ENCODE measurements at regions not wholly inside any gene's neighbourhood (a gene's known extent, or its start where the extent isn't known, plus 50 kb on each side); places are given as distances from the start of the nearest gene placed in this dataset.
"Not testable (repeated sequence)": the region's sequence is repeated elsewhere in the genome, so short reads cannot be mapped to it uniquely, and the experiment has no call there.

- POLR2A ChIA-PET; intact Hi-C loops (cut with micrococcal nuclease); H3K27me3 Mint-ChIP-seq; H3K4me3 Mint-ChIP-seq; H3K36me3 Mint-ChIP-seq (ENCODE audit: low read depth); CTCF ChIA-PET; H3K4me1 Mint-ChIP-seq; ATAC-seq (ENCODE audit: low read depth); DNase-seq; H3K9me3 Mint-ChIP-seq; H3K27ac Mint-ChIP-seq: not testable (repeated sequence)
Measured at GRCh38 chr15:20221063-20221462, 320.5 kb downstream of the GOLGA6L6 start.

GRCh38 chr15:20219171-20219570, 322.4 kb downstream of the GOLGA6L6 start:
- ATAC-seq (ENCODE audit: low read depth); DNase-seq; CTCF ChIA-PET; POLR2A ChIA-PET; H3K27ac Mint-ChIP-seq; H3K27me3 Mint-ChIP-seq; H3K36me3 Mint-ChIP-seq (ENCODE audit: low read depth); H3K4me1 Mint-ChIP-seq; H3K4me3 Mint-ChIP-seq; H3K9me3 Mint-ChIP-seq; intact Hi-C loops (cut with micrococcal nuclease): not testable (repeated sequence)

- H3K36me3 Mint-ChIP-seq (ENCODE audit: low read depth); H3K9me3 Mint-ChIP-seq; intact Hi-C loops (cut with micrococcal nuclease); H3K4me1 Mint-ChIP-seq; CTCF ChIA-PET; H3K4me3 Mint-ChIP-seq; H3K27ac Mint-ChIP-seq; H3K27me3 Mint-ChIP-seq; ATAC-seq (ENCODE audit: low read depth); DNase-seq; POLR2A ChIA-PET: not testable (repeated sequence)
Measured at GRCh38 chr15:20215700-20216099, 325.9 kb downstream of the GOLGA6L6 start.

GRCh38 chr15:20214101-20214500, 327.5 kb downstream of the GOLGA6L6 start:
- POLR2A ChIA-PET; H3K36me3 Mint-ChIP-seq (ENCODE audit: low read depth); DNase-seq; H3K4me1 Mint-ChIP-seq; intact Hi-C loops (cut with micrococcal nuclease); H3K9me3 Mint-ChIP-seq; H3K4me3 Mint-ChIP-seq; CTCF ChIA-PET; H3K27me3 Mint-ChIP-seq; ATAC-seq (ENCODE audit: low read depth); H3K27ac Mint-ChIP-seq: not testable (repeated sequence)

- CTCF ChIA-PET; H3K4me1 Mint-ChIP-seq; DNase-seq; H3K36me3 Mint-ChIP-seq (ENCODE audit: low read depth); H3K27ac Mint-ChIP-seq; intact Hi-C loops (cut with micrococcal nuclease); POLR2A ChIA-PET; ATAC-seq (ENCODE audit: low read depth); H3K4me3 Mint-ChIP-seq; H3K27me3 Mint-ChIP-seq; H3K9me3 Mint-ChIP-seq: not testable (repeated sequence)
Measured at GRCh38 chr15:20211508-20211907, 330.1 kb downstream of the GOLGA6L6 start.

- H3K27me3 Mint-ChIP-seq; DNase-seq; H3K4me3 Mint-ChIP-seq; ATAC-seq (ENCODE audit: low read depth); H3K36me3 Mint-ChIP-seq (ENCODE audit: low read depth); H3K4me1 Mint-ChIP-seq; H3K27ac Mint-ChIP-seq; POLR2A ChIA-PET; H3K9me3 Mint-ChIP-seq; intact Hi-C loops (cut with micrococcal nuclease); CTCF ChIA-PET: not testable (repeated sequence)
Measured at GRCh38 chr15:20209973-20210372, 331.6 kb downstream of the GOLGA6L6 start.

- CTCF ChIA-PET; DNase-seq; H3K27ac Mint-ChIP-seq; H3K9me3 Mint-ChIP-seq; H3K4me1 Mint-ChIP-seq; ATAC-seq (ENCODE audit: low read depth); POLR2A ChIA-PET; H3K4me3 Mint-ChIP-seq; intact Hi-C loops (cut with micrococcal nuclease); H3K27me3 Mint-ChIP-seq; H3K36me3 Mint-ChIP-seq (ENCODE audit: low read depth): not testable (repeated sequence)
Measured at GRCh38 chr15:20207607-20208006, 334.0 kb downstream of the GOLGA6L6 start.

GRCh38 chr15:20207198-20207597, 334.4 kb downstream of the GOLGA6L6 start:
- H3K27me3 Mint-ChIP-seq; DNase-seq; H3K36me3 Mint-ChIP-seq (ENCODE audit: low read depth); H3K4me1 Mint-ChIP-seq; ATAC-seq (ENCODE audit: low read depth); intact Hi-C loops (cut with micrococcal nuclease); POLR2A ChIA-PET; CTCF ChIA-PET; H3K27ac Mint-ChIP-seq; H3K4me3 Mint-ChIP-seq; H3K9me3 Mint-ChIP-seq: not testable (repeated sequence)

- H3K4me1 Mint-ChIP-seq; DNase-seq; intact Hi-C loops (cut with micrococcal nuclease); H3K4me3 Mint-ChIP-seq; H3K27ac Mint-ChIP-seq; H3K36me3 Mint-ChIP-seq (ENCODE audit: low read depth); CTCF ChIA-PET; ATAC-seq (ENCODE audit: low read depth); POLR2A ChIA-PET; H3K27me3 Mint-ChIP-seq; H3K9me3 Mint-ChIP-seq: not testable (repeated sequence)
Measured at GRCh38 chr15:20204177-20204866, 337.3 kb downstream of the GOLGA6L6 start.

- H3K4me1 Mint-ChIP-seq; DNase-seq; H3K36me3 Mint-ChIP-seq (ENCODE audit: low read depth); H3K27ac Mint-ChIP-seq; H3K27me3 Mint-ChIP-seq; ATAC-seq (ENCODE audit: low read depth); H3K4me3 Mint-ChIP-seq; intact Hi-C loops (cut with micrococcal nuclease); CTCF ChIA-PET; POLR2A ChIA-PET; H3K9me3 Mint-ChIP-seq: not testable (repeated sequence)
Measured at GRCh38 chr15:20203649-20204150, 337.9 kb downstream of the GOLGA6L6 start.

- H3K27ac Mint-ChIP-seq; H3K4me1 Mint-ChIP-seq; intact Hi-C loops (cut with micrococcal nuclease); H3K27me3 Mint-ChIP-seq; DNase-seq; CTCF ChIA-PET; H3K36me3 Mint-ChIP-seq (ENCODE audit: low read depth); POLR2A ChIA-PET; H3K4me3 Mint-ChIP-seq; ATAC-seq (ENCODE audit: low read depth): not testable (repeated sequence)
- peaks cover 12% of the 10 kb centered on the region for H3K9me3 Mint-ChIP-seq
Measured at GRCh38 chr15:20194591-20195198, 346.9 kb downstream of the GOLGA6L6 start.

- H3K27ac Mint-ChIP-seq; H3K27me3 Mint-ChIP-seq; H3K36me3 Mint-ChIP-seq (ENCODE audit: low read depth); CTCF ChIA-PET; H3K4me1 Mint-ChIP-seq; DNase-seq; POLR2A ChIA-PET; intact Hi-C loops (cut with micrococcal nuclease); H3K4me3 Mint-ChIP-seq: not testable (repeated sequence)
- peaks cover 12% of the 10 kb centered on the region for H3K9me3 Mint-ChIP-seq
- ATAC-seq (ENCODE audit: low read depth), result peak; percentile 42
Measured at GRCh38 chr15:20192982-20193929, 348.3 kb downstream of the GOLGA6L6 start.

Measured in activated B cell treated with CpG ODN at 0.5 μM for 24 hours (primary cell).